ENCODE measurements at regions not wholly inside any gene's neighbourhood (a gene's known extent, or its start where the extent isn't known, plus 50 kb on each side); places are given as distances from the start of the nearest gene placed in this dataset.

DNA sequence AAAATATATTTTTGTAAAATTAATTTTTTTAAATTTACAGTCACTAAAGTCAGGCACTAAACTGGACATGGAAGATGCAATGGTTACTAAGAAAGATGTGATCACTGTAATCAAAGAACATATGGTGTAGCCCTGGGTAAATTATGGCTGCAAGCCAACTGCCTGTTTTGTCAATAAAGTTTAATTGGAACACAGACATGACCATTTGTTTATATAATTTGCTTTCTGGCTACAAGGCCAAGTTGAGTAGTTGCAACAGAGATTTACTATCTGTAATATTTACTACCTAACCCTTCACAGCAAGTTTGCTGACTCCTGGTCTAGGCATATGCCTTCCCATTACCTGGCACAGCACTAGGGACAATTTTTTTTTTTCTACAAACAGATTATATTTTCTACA, 448.9 kb downstream of the ADRA2A start:
- H3K9me3 ChIP-seq (replicated peaks) = no peaks in the 10 kb centered on the region
- H3K36me3 ChIP-seq = no peaks in the 10 kb centered on the region
- DNase-seq = no peak
- H3K27me3 ChIP-seq (ENCODE audit: low read depth) = no peaks in the 10 kb centered on the region
- H3K4me3 ChIP-seq = no peak overlapping the region
- intact Hi-C loops (cut with micrococcal nuclease) = no loop called here
- H3K4me1 ChIP-seq = no peaks in the 10 kb centered on the region
- no peak overlapping the region for H3K27ac ChIP-seq (replicated peaks)
- TF ChIP-seq, protein P1, sequence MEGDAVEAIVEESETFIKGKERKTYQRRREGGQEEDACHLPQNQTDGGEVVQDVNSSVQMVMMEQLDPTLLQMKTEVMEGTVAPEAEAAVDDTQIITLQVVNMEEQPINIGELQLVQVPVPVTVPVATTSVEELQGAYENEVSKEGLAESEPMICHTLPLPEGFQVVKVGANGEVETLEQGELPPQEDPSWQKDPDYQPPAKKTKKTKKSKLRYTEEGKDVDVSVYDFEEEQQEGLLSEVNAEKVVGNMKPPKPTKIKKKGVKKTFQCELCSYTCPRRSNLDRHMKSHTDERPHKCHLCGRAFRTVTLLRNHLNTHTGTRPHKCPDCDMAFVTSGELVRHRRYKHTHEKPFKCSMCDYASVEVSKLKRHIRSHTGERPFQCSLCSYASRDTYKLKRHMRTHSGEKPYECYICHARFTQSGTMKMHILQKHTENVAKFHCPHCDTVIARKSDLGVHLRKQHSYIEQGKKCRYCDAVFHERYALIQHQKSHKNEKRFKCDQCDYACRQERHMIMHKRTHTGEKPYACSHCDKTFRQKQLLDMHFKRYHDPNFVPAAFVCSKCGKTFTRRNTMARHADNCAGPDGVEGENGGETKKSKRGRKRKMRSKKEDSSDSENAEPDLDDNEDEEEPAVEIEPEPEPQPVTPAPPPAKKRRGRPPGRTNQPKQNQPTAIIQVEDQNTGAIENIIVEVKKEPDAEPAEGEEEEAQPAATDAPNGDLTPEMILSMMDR (IDR thresholded peaks at IDR 0.05; ENCODE audit: borderline replicate concordance) = no peak

DNA sequence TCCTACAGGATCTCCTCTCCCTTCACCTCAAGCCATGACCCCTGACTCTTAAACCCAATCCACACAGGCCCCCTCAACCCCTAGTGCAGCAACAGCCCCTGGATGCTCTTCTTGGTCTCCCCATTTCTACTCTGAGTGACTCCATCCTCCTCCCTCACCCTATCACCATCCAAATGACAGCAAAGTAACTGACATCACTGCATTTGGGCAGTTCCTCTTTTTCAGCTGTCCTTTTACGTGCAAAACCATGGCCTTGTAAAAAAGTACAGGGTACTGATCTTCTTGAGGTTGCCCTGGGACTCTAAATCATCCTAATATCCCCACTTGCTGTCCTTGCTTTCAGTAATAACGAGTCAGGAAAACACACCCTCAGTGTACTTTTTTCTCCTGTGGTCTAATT, 454.9 kb downstream of the ADRA2A start:
- H3K9me3 ChIP-seq (replicated peaks) = no peaks in the 10 kb centered on the region
- peaks cover 4% of the 10 kb centered on the region for H3K27me3 ChIP-seq (ENCODE audit: low read depth)
- no peak for DNase-seq
- H3K4me3 ChIP-seq = no peak overlapping the region
- no peaks in the 10 kb centered on the region for H3K36me3 ChIP-seq
- H3K4me1 ChIP-seq = no peaks in the 10 kb centered on the region
- TF ChIP-seq, protein P1 (IDR thresholded peaks at IDR 0.05; ENCODE audit: borderline replicate concordance) = no peak
- intact Hi-C loops (cut with micrococcal nuclease) = no loop called here
- no peak overlapping the region for H3K27ac ChIP-seq (replicated peaks)

DNA sequence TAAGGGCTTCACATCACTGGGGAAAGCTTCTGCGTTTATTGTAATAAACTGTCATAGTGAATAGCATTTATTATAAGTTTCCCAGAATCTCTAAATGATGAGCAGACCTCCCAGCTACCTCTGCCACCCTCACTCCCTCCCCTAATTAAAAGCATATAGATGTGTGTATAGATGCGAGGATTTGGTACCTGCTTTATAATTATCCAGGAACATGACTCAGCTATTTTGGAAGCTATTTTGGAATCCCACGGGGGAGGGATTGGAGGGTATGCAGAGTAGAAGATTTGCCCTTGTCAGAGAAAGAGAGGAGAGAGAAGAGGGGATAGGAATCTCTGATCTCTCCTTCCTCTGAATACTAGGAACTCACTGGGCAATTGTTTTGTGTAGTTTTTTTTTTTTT, 455.3 kb downstream of the ADRA2A start:
- intact Hi-C loops (cut with micrococcal nuclease) = no loop called here
- peaks cover 7% of the 10 kb centered on the region for H3K27me3 ChIP-seq (ENCODE audit: low read depth)
- no peaks in the 10 kb centered on the region for H3K36me3 ChIP-seq
- TF ChIP-seq, protein P1 (IDR thresholded peaks at IDR 0.05; ENCODE audit: borderline replicate concordance) = no peak
- no peaks in the 10 kb centered on the region for H3K9me3 ChIP-seq (replicated peaks)
- H3K4me3 ChIP-seq = no peak overlapping the region
- no peak overlapping the region for H3K27ac ChIP-seq (replicated peaks)
- no peak for DNase-seq
- no peaks in the 10 kb centered on the region for H3K4me1 ChIP-seq

DNA sequence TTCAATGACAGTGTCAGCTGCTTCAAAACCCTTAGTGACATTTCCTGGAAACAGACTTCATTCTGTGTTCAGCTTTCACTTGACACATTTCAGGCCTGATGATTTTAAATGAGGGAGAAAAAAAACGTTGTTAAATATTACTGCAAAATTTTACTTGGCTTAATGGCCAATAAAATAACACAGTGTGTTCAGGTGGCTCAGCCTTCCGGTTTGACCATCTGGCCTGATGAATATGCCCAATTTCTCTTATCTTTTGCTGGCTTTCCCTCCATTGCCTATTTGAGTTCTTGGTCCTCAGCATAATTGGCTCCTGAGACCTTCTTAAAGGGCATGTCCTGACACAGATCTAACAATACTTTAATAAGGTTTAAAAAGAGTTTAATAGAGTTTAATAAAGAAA, 462.4 kb downstream of the ADRA2A start:
- Histone ChIP-seq H3K9me3 (replicated peaks) (no peaks in the 10 kb centered on the region), H3K4me1 (no peaks in the 10 kb centered on the region), H3K4me3 (no peak overlapping the region), H3K36me3 (no peaks in the 10 kb centered on the region), H3K27ac (replicated peaks) (no peak overlapping the region), H3K27me3 (ENCODE audit: low read depth) (peaks cover 23% of the 10 kb centered on the region)
- TF ChIP-seq, protein P1 (IDR thresholded peaks at IDR 0.05; ENCODE audit: borderline replicate concordance) = no peak
- intact Hi-C loops (cut with micrococcal nuclease) = no loop called here
- no peak for DNase-seq

DNA sequence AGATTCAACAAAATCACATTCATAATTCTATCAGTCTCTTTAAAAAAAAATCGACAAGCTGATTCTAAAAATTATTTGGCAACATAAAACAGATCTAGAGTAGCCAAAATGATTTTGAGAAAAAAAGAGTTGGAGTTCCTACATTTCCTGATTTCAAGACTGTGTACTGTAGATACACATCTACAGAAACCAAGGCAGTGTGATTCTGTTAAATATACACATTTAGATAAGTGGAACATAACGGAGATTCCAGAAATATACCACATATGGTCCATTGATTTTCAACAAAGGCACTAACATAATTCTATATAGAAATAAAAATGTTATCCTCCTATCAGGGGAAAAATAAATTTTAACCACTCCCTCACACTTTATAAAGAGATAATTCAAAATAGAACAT, 467.0 kb downstream of the ADRA2A start:
- TF ChIP-seq, protein P1 (IDR thresholded peaks at IDR 0.05; ENCODE audit: borderline replicate concordance) = no peak
- Histone ChIP-seq H3K9me3 (replicated peaks) (no peaks in the 10 kb centered on the region), H3K4me3 (no peak overlapping the region), H3K4me1 (no peaks in the 10 kb centered on the region), H3K36me3 (no peaks in the 10 kb centered on the region), H3K27ac (replicated peaks) (no peak overlapping the region), H3K27me3 (ENCODE audit: low read depth) (peaks cover 4% of the 10 kb centered on the region)
- DNase-seq = no peak
- intact Hi-C loops (cut with micrococcal nuclease) = no loop called here
